ENCODE measurements at regions not wholly inside any gene's neighbourhood (a gene's known extent, or its start where the extent isn't known, plus 50 kb on each side); places are given as distances from the start of the nearest gene placed in this dataset.

- H3K27ac ChIP-seq: no peak overlapping the region
- 55 to 84% methylated on average over 8 to 9 of the region's 9 CpGs for WGBS, 2 donors
- DNase-seq: no peak
- H3K36me3 ChIP-seq: no peaks in the 10 kb centered on the region
- intact Hi-C loops (cut with DNase I): no loop called here
- no peak for TF ChIP-seq POLR2A (IDR thresholded peaks at IDR 0.05)
- TF ChIP-seq CTCF (IDR thresholded peaks at IDR 0.05): no peak
- H3K27me3 ChIP-seq: no peaks in the 10 kb centered on the region
- H3K9me3 ChIP-seq: no peaks in the 10 kb centered on the region
- peaks cover 0 to 13% (median 3%) of the 10 kb centered on the region in 3 donors for H3K4me1 ChIP-seq
- no peak overlapping the region for H3K4me3 ChIP-seq
These were observed 242.6 kb upstream of the FZD8 start for GRCh38 chr10:35884657-35885071.

- no peak overlapping the region for H3K27ac ChIP-seq
- intact Hi-C loops (cut with DNase I): no loop called here
- H3K36me3 ChIP-seq: no peaks in the 10 kb centered on the region
- no peak overlapping the region for H3K4me3 ChIP-seq
- H3K27me3 ChIP-seq: no peaks in the 10 kb centered on the region
- DNase-seq: no peak
- WGBS, 2 donors: 77 to 83% methylated on average over 9 of the region's 9 CpGs
- TF ChIP-seq CTCF (IDR thresholded peaks at IDR 0.05): no peak
- no peak for TF ChIP-seq POLR2A (IDR thresholded peaks at IDR 0.05)
- peaks cover 0 to 6% (median 3%) of the 10 kb centered on the region in 3 donors for H3K4me1 ChIP-seq
- H3K9me3 ChIP-seq: no peaks in the 10 kb centered on the region
These were observed 240.5 kb upstream of the FZD8 start for GRCh38 chr10:35882422-35883150.

GRCh38 chr10:35881320-35881719, 239.2 kb upstream of the FZD8 start:
- peaks cover 0 to 3% (median 3%) of the 10 kb centered on the region in 3 donors for H3K4me1 ChIP-seq
- H3K36me3 ChIP-seq: no peaks in the 10 kb centered on the region
- WGBS, 2 donors: 77 to 88% methylated on average over 2 of the region's 2 CpGs
- intact Hi-C loops (cut with DNase I): no loop called here
- no peak overlapping the region for H3K27ac ChIP-seq
- H3K9me3 ChIP-seq: no peaks in the 10 kb centered on the region
- H3K27me3 ChIP-seq: no peaks in the 10 kb centered on the region
- H3K4me3 ChIP-seq: no peak overlapping the region
- no peak for DNase-seq
- TF ChIP-seq CTCF (IDR thresholded peaks at IDR 0.05) (no peak), POLR2A (IDR thresholded peaks at IDR 0.05) (no peak)

- Histone ChIP-seq H3K4me3 (no peak overlapping the region), H3K4me1 (peaks cover 0 to 5% (median 0%) of the 10 kb centered on the region in 3 donors), H3K27me3 (no peaks in the 10 kb centered on the region), H3K36me3 (no peaks in the 10 kb centered on the region), H3K27ac (no peak overlapping the region), H3K9me3 (no peaks in the 10 kb centered on the region)
- intact Hi-C loops (cut with DNase I): no loop called here
- WGBS, 2 donors: 62 to 75% methylated on average over 4 of the region's 4 CpGs
- no peak for TF ChIP-seq CTCF (IDR thresholded peaks at IDR 0.05)
- no peak for DNase-seq
These were observed 234.2 kb upstream of the FZD8 start for GRCh38 chr10:35876248-35876647.

- no peak for TF ChIP-seq CTCF (IDR thresholded peaks at IDR 0.05)
- no peak for TF ChIP-seq POLR2A (IDR thresholded peaks at IDR 0.05)
- DNase-seq: no peak
- 58 to 64% methylated on average over 8 to 10 of the region's 10 CpGs for WGBS, 2 donors
- no peaks in the 10 kb centered on the region for H3K9me3 ChIP-seq
- H3K36me3 ChIP-seq: no peaks in the 10 kb centered on the region
- intact Hi-C loops (cut with DNase I): no loop called here
- H3K27ac ChIP-seq: no peak overlapping the region
- H3K4me1 ChIP-seq: peaks cover 0 to 5% (median 0%) of the 10 kb centered on the region in 3 donors
- H3K4me3 ChIP-seq: no peak overlapping the region
- H3K27me3 ChIP-seq: no peaks in the 10 kb centered on the region
These were observed 233.1 kb upstream of the FZD8 start for GRCh38 chr10:35875016-35875676.
